Neutrophil (primary cell): ENCODE measurements at regions not wholly inside any gene's neighbourhood (a gene's known extent, or its start where the extent isn't known, plus 50 kb on each side); places are given as distances from the start of the nearest gene placed in this dataset.

Experiments used
- H3K27ac ChIP-seq: fragments of 200-600 bp; sonication (generic); 2 replicates; pipeline ENCODE4 v1.5.1; 2016; ENCODE audit warnings: mild to moderate bottlenecking, moderate library complexity
- H3K27me3 ChIP-seq: fragments of 200-600 bp; sonication (generic); 2 replicates; pipeline ENCODE4 v1.6.0; 2016; ENCODE audit warnings: mild to moderate bottlenecking
- H3K36me3 ChIP-seq: fragments of 200-600 bp; sonication (generic); 2 replicates; pipeline ENCODE4 v1.5.1; 2017
- H3K4me1 ChIP-seq, 2 experiments: fragments of 200-600 bp in 1 of 2; sonication (generic) in 1 of 2; 1 replicate in 1 of 2; 2 replicates in 1 of 2; pipeline versions ENCODE4 v1.5.1 to v1.6.1; 2013 to 2016; ENCODE audit warnings: low read depth in 1 of 2, low read length in 1 of 2, mild to moderate bottlenecking in 1 of 2, moderate library complexity in 1 of 2; ENCODE audit not compliant: control insufficient read depth in 1 of 2, insufficient read depth in 1 of 2
- H3K4me3 ChIP-seq, 2 experiments: fragments of 200-600 bp in 1 of 2; sonication (generic) in 1 of 2; 1 replicate in 1 of 2; 2 replicates in 1 of 2; pipeline ENCODE4 v1.5.1; 2013 to 2016; ENCODE audit warnings: low read depth in 1 of 2, low read length in 1 of 2, mild to moderate bottlenecking in 1 of 2, moderate library complexity in 1 of 2
- H3K9me3 ChIP-seq: fragments of 200-600 bp; sonication (generic); 2 replicates; pipeline ENCODE4 v1.5.1; 2016
- TF ChIP-seq, protein P1 (sequence below): fragments of 200-600 bp; sonication (generic); IDR thresholded peaks from 2 replicates; pipeline ENCODE4 v1.5.1; 2016; ENCODE audit warnings: antibody characterized with exemption

DNA sequence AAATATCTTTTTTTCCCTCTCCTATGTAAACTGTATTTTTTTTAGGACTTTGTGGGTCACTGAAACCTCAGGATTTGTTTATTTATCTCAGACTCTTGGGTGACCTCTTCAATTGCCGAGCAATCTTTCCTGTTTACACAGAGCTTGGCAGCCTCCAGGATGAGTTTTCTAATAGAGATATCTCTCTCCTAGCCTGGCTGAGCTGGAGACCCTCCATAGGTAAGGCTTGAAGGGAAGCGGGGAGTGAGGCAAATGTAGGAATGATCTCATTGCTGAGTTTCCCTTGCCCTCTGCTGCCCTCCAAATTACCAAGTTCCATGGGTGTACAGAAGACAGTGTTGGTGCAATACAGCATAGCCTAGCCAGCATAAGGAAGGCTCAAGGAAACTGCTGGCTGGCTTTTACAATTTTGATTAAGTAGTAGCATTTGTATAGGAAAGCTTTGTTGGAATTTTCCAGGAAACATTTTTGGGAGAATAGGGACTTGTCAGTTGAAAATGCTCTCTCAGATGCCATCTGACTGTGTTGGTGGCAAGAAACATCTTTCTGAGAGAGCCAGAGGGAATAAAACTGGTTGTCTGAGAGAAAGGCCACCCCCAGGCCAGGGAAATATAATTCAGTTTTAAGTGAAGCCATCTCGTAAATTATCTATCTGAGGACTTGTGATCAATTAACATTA lies 116.0 kb downstream of the NMUR2 start:
- H3K36me3 ChIP-seq = no peaks in the 10 kb centered on the region
- TF ChIP-seq, protein P1, sequence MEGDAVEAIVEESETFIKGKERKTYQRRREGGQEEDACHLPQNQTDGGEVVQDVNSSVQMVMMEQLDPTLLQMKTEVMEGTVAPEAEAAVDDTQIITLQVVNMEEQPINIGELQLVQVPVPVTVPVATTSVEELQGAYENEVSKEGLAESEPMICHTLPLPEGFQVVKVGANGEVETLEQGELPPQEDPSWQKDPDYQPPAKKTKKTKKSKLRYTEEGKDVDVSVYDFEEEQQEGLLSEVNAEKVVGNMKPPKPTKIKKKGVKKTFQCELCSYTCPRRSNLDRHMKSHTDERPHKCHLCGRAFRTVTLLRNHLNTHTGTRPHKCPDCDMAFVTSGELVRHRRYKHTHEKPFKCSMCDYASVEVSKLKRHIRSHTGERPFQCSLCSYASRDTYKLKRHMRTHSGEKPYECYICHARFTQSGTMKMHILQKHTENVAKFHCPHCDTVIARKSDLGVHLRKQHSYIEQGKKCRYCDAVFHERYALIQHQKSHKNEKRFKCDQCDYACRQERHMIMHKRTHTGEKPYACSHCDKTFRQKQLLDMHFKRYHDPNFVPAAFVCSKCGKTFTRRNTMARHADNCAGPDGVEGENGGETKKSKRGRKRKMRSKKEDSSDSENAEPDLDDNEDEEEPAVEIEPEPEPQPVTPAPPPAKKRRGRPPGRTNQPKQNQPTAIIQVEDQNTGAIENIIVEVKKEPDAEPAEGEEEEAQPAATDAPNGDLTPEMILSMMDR = no peak
- no peaks in the 10 kb centered on the region for H3K4me1 ChIP-seq
- H3K4me3 ChIP-seq = no peak overlapping the region
- H3K27me3 ChIP-seq = no peaks in the 10 kb centered on the region
- no peaks in the 10 kb centered on the region for H3K9me3 ChIP-seq
- no peak overlapping the region for H3K27ac ChIP-seq

DNA sequence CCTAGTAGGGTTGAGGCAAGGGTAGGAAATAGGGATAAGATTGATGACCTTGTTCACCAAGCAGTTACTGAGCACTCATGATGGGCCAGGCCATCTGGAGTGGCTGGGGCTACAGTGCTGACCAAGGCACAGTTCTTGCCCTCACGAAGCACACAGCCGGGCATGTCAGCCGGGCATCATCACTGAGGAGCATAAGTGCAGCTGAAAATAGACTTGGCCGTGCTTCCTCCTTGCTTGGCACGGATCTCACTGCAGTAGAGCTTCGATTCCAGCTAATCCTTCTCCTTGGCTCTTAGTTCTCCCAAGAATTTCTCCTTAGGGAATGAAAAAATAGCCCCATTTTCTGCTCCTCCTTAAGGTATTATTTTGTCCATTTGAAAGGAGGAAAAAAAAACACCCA lies 116.6 kb downstream of the NMUR2 start:
- no peak overlapping the region for H3K27ac ChIP-seq
- H3K4me1 ChIP-seq = no peaks in the 10 kb centered on the region
- no peaks in the 10 kb centered on the region for H3K9me3 ChIP-seq
- TF ChIP-seq, protein P1 = no peak
- no peak overlapping the region for H3K4me3 ChIP-seq
- no peaks in the 10 kb centered on the region for H3K36me3 ChIP-seq
- no peaks in the 10 kb centered on the region for H3K27me3 ChIP-seq

DNA sequence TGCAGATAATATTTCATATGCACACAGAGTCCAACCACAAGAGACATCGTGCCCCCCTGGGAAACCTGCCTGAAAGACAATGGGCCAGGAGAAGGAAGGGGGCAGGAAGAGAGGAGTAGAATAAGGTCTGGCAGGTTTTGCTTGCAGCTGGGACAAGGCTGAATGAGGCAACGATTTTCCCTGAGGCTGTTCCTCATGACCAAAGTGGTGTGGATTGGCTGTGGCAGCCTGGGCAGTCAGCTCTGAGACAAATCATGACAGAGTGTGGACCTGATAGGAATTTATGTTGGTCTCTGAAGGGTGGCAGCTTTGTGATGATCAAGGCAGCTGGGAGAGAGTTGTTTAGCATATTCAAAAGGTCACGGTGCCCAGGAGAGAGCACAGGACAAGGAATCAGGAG lies 119.3 kb downstream of the NMUR2 start:
- no peaks in the 10 kb centered on the region for H3K36me3 ChIP-seq
- no peak overlapping the region for H3K27ac ChIP-seq
- TF ChIP-seq, protein P1 = no peak
- H3K9me3 ChIP-seq = no peaks in the 10 kb centered on the region
- H3K27me3 ChIP-seq = no peaks in the 10 kb centered on the region
- H3K4me1 ChIP-seq = no peaks in the 10 kb centered on the region
- no peak overlapping the region for H3K4me3 ChIP-seq

DNA sequence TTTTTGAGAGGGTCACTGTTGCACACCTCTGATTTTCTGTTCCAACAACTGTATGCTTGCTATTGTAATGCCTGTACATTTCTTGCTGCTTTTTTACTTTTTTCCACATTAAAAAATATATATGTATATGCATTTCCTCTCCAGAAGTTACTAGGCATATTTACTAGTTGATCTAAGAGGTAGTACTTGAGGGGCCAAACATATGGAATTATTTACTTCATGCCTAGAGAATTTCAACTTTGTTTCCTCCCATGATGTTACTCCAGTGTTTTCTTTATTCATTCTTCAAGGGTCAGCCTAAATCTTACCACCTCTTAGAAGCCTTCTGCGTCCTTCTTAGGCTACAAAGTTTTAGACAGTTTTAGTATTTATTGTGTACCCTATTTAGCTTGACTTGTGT lies 122.7 kb downstream of the NMUR2 start:
- TF ChIP-seq, protein P1 = no peak

DNA sequence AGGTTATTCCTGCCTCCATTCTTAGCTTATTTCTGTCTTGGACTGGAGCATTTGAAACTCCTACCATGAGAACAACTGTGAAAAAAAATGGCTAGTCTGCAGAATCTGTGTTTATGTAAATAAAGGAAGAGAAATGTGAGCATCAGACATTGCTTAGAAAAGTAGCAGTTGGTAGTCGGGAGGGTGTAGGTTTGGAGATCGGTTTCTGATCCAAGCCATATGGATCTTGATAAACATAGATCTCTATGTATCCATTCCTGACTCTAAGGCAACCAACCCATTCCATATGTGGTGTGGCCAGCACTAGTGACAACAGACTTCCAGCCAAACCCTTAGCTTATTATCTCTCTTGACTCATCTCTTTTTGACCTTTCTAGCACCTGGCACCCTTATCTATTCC lies 127.1 kb downstream of the NMUR2 start:
- Histone ChIP-seq H3K36me3 (no peaks in the 10 kb centered on the region), H3K27ac (no peak overlapping the region)
- TF ChIP-seq, protein P1 = no peak

More for the DNA sequence above, 122.7 kb downstream of the NMUR2 start:
- no peaks in the 10 kb centered on the region for H3K27me3 ChIP-seq
- H3K4me1 ChIP-seq = no peaks in the 10 kb centered on the region
- no peaks in the 10 kb centered on the region for H3K36me3 ChIP-seq
- H3K4me3 ChIP-seq = no peak overlapping the region
- H3K27ac ChIP-seq = no peak overlapping the region
- no peaks in the 10 kb centered on the region for H3K9me3 ChIP-seq

More for the DNA sequence above, 127.1 kb downstream of the NMUR2 start:
- no peaks in the 10 kb centered on the region for H3K27me3 ChIP-seq
- H3K4me3 ChIP-seq = no peak overlapping the region
- H3K9me3 ChIP-seq = no peaks in the 10 kb centered on the region
- no peaks in the 10 kb centered on the region for H3K4me1 ChIP-seq
